ENCODE measurements at regions not wholly inside any gene's neighbourhood (a gene's known extent, or its start where the extent isn't known, plus 50 kb on each side); places are given as distances from the start of the nearest gene placed in this dataset.

DNA sequence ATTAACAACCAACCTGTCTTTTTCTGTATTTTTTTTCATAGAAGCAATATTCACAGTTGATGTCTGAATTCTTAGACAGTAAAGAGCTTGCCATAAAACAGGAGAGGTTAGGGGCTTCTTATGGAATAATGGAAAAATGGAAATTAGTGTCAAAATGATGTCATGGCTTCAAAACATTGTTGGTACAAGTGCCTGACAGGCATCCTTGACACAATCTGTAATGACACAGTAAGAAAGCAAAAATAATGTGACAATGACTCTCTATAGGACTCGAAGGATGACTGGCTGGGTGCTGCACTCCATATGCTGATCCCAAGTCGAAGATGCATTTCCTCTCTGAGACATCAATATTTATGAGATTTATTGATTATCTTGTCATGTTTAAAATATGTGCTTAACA lies 205.3 kb upstream of the DACH1 start:
- Histone ChIP-seq H3K4me1 (ENCODE audit: control insufficient read depth, insufficient read depth, low read length) (no peaks in the 10 kb centered on the region), H3K27me3 (ENCODE audit: control insufficient read depth, insufficient read depth, low read length) (no peaks in the 10 kb centered on the region), H3K36me3 (ENCODE audit: control insufficient read depth, insufficient read depth, low read length) (no peaks in the 10 kb centered on the region), H3K4me3 (ENCODE audit: low read depth, low read length) (no peak overlapping the region), H3K9me3 (ENCODE audit: control insufficient read depth, insufficient read depth, low read length) (no peaks in the 10 kb centered on the region), H3K9ac (ENCODE audit: low read depth, low read length) (no peak overlapping the region)

DNA sequence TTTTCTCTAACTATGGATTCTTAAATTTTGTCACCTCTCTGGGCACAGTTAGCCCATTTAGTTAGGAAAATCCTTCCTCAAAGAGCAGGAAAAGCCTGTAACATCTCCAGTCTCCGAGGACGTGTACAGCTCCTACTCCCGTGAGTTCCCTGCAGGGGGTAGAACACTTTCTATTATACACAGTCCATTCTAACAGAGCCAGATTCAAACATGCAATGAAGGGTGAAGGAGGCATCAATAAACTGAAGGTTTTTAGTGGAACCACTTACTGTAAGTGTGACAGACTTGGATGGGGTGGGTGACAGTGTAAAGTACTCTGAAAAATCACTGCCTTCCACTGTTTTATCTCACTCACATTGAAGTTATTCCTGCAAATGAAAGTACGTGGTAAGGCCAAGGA lies 204.7 kb upstream of the DACH1 start:
- Histone ChIP-seq H3K4me3 (ENCODE audit: low read depth, low read length) (no peak overlapping the region), H3K9me3 (ENCODE audit: control insufficient read depth, insufficient read depth, low read length) (no peaks in the 10 kb centered on the region), H3K27me3 (ENCODE audit: control insufficient read depth, insufficient read depth, low read length) (no peaks in the 10 kb centered on the region), H3K36me3 (ENCODE audit: control insufficient read depth, insufficient read depth, low read length) (no peaks in the 10 kb centered on the region), H3K9ac (ENCODE audit: low read depth, low read length) (no peak overlapping the region), H3K4me1 (ENCODE audit: control insufficient read depth, insufficient read depth, low read length) (no peaks in the 10 kb centered on the region)

DNA sequence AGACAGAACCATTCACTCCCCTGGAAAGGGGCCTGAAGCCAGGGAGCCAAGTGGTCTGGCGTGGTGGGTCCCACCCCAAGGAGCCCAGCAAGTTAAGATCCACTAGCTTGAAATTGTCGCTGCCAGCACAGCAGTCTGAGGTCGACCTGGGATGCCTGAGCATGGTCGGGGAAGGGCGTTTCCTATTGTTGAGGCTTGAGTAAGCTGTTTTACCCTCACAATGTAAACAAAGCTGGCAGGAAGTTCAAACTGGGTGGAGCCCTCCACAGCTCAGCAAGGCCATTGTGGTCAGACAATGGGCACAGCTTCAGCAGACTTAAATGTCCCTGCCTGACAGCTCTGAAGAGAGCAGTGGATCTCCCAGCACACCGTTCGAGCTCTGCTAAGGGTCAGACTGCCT lies 195.6 kb upstream of the DACH1 start:
- H3K4me3 ChIP-seq (ENCODE audit: low read depth, low read length), result no peak overlapping the region
- no peaks in the 10 kb centered on the region for H3K36me3 ChIP-seq (ENCODE audit: control insufficient read depth, insufficient read depth, low read length)
- no peaks in the 10 kb centered on the region for H3K27me3 ChIP-seq (ENCODE audit: control insufficient read depth, insufficient read depth, low read length)
- H3K9ac ChIP-seq (ENCODE audit: low read depth, low read length), result no peak overlapping the region
- peaks cover 2% of the 10 kb centered on the region for H3K4me1 ChIP-seq (ENCODE audit: control insufficient read depth, insufficient read depth, low read length)
- H3K9me3 ChIP-seq (ENCODE audit: control insufficient read depth, insufficient read depth, low read length), result no peaks in the 10 kb centered on the region

DNA sequence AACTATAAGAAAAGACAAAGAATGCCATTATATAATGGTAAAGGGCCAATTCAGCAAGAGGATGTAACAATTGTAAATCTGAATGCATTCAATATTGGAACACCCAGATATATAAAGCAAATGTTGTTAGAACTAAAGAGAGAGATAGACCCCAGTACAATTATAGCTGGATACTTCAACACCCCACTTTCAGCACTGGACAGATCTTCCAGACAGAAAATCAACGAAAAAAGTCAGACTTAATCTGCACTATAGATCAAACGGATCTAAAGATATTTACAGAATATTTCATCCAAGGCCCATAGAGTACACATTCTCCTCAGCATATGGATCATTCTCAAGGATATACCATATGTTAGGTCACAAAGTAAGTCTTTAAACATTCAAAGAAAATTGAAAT lies 194.6 kb upstream of the DACH1 start:
- Histone ChIP-seq H3K36me3 (ENCODE audit: control insufficient read depth, insufficient read depth, low read length) (no peaks in the 10 kb centered on the region), H3K9me3 (ENCODE audit: control insufficient read depth, insufficient read depth, low read length) (no peaks in the 10 kb centered on the region), H3K27me3 (ENCODE audit: control insufficient read depth, insufficient read depth, low read length) (no peaks in the 10 kb centered on the region), H3K9ac (ENCODE audit: low read depth, low read length) (no peak overlapping the region), H3K4me1 (ENCODE audit: control insufficient read depth, insufficient read depth, low read length) (peaks cover 2% of the 10 kb centered on the region), H3K4me3 (ENCODE audit: low read depth, low read length) (no peak overlapping the region)

DNA sequence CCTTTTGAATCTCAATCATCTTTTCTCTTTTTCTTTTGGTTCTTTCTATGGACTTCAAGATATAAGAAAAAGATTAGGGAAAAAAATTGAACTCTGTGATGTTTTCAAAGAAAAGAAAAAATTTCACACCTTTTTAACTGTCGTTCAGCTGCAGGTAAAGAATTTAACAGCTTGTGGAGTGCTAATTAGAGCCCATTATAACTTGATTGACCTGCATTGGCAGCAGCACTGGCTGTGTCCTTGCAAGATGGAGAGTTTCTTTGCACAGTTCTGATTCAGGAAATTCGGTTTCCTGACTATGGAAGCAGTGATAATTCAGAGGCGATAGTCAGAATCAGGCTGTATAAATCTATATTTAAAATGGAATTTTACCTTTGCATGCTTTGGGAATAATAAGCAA lies 183.2 kb upstream of the DACH1 start:
- no peaks in the 10 kb centered on the region for H3K9me3 ChIP-seq (ENCODE audit: control insufficient read depth, insufficient read depth, low read length)

DNA sequence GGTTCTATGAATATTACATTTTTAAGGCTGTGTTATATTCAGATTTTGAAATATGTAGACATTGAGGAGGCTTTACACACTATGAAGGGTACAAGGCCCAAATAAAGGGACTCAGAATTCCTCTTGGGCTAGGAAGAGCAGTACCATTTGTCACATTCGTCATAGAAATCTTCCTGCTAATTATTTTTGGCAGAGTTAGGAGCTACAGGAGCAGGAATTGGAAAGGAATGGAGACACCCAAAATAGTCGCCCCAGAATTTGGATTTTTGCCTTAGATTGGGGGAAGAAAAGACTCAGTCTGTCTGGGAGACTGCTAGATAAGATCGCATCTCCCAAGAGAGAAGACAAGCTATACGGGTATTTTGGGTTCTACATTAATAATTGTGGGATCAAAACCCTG lies 176.4 kb upstream of the DACH1 start:
- Histone ChIP-seq H3K9me3 (ENCODE audit: control insufficient read depth, insufficient read depth, low read length) (no peaks in the 10 kb centered on the region), H3K36me3 (ENCODE audit: control insufficient read depth, insufficient read depth, low read length) (no peaks in the 10 kb centered on the region), H3K9ac (ENCODE audit: low read depth, low read length) (no peak overlapping the region), H3K4me3 (ENCODE audit: low read depth, low read length) (no peak overlapping the region), H3K4me1 (ENCODE audit: control insufficient read depth, insufficient read depth, low read length) (no peaks in the 10 kb centered on the region), H3K27me3 (ENCODE audit: control insufficient read depth, insufficient read depth, low read length) (no peaks in the 10 kb centered on the region)

More for the DNA sequence above, 183.2 kb upstream of the DACH1 start:
- H3K27me3 ChIP-seq (ENCODE audit: control insufficient read depth, insufficient read depth, low read length), result no peaks in the 10 kb centered on the region
- H3K4me3 ChIP-seq (ENCODE audit: low read depth, low read length), result no peak overlapping the region
- H3K36me3 ChIP-seq (ENCODE audit: control insufficient read depth, insufficient read depth, low read length), result no peaks in the 10 kb centered on the region
- no peaks in the 10 kb centered on the region for H3K4me1 ChIP-seq (ENCODE audit: control insufficient read depth, insufficient read depth, low read length)
- no peak overlapping the region for H3K9ac ChIP-seq (ENCODE audit: low read depth, low read length)

DNA sequence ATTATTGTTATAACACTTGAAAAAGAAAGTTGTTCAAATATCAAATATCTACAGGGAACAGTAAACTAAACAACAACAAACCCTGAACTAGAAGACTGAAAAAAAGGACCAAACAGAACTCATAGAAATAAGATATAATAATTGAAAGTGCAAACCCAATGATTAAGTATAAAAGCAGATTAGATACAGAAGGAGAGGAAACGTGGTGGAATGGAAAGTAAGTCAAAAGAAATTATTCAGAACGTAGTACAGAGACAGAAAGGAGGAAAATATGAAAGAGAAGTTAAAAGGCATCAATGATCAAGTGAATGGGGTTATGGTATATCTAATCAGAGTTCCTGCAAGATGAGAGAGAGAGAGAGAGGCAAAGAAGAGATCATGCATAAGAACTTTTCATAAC lies 174.2 kb upstream of the DACH1 start:
- H3K36me3 ChIP-seq (ENCODE audit: control insufficient read depth, insufficient read depth, low read length), result no peaks in the 10 kb centered on the region
- no peak overlapping the region for H3K9ac ChIP-seq (ENCODE audit: low read depth, low read length)
- no peak overlapping the region for H3K4me3 ChIP-seq (ENCODE audit: low read depth, low read length)
- no peaks in the 10 kb centered on the region for H3K27me3 ChIP-seq (ENCODE audit: control insufficient read depth, insufficient read depth, low read length)
- no peaks in the 10 kb centered on the region for H3K9me3 ChIP-seq (ENCODE audit: control insufficient read depth, insufficient read depth, low read length)
- H3K4me1 ChIP-seq (ENCODE audit: control insufficient read depth, insufficient read depth, low read length), result no peaks in the 10 kb centered on the region

DNA sequence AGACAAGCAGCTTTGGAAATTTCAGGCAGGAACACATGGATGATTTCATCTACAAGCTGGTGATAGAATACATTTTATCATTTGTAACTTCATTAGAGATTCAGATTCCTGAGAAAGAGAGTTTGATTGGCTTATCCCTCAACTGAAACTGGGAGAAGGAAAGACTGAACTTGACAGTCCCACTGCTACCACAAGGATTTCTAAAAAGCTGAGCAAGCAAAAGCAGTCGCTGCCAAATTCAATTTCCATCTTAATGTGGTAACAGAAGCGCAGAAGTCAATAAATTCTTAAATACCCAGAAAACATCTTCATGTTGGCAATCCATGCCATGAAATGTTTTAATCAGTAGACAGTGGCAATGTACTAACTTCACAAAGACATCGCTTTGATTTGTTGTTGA lies 172.1 kb upstream of the DACH1 start:
- no peaks in the 10 kb centered on the region for H3K4me1 ChIP-seq (ENCODE audit: control insufficient read depth, insufficient read depth, low read length)
- no peaks in the 10 kb centered on the region for H3K9me3 ChIP-seq (ENCODE audit: control insufficient read depth, insufficient read depth, low read length)
- no peak overlapping the region for H3K9ac ChIP-seq (ENCODE audit: low read depth, low read length)
- no peaks in the 10 kb centered on the region for H3K27me3 ChIP-seq (ENCODE audit: control insufficient read depth, insufficient read depth, low read length)
- no peak overlapping the region for H3K4me3 ChIP-seq (ENCODE audit: low read depth, low read length)
- H3K36me3 ChIP-seq (ENCODE audit: control insufficient read depth, insufficient read depth, low read length), result no peaks in the 10 kb centered on the region

DNA sequence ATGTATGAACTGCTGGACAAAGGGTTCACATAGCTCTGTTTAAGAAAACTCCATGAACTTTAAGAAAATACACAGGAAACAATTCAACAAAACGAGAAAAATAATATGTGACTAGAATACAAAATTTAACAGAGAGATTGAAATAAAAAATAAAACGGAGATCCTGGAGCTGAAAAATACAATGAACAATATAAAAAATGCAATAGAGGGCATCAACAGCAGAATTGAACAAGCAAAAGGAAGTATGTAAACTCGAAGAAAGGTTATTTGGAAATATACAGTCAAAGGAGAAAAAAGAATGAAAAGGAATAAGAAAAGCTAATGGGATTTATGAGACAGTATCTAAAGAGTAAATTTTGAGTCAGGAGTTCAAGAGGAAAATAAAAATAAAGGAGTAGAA lies 163.0 kb upstream of the DACH1 start:
- Histone ChIP-seq H3K36me3 (ENCODE audit: control insufficient read depth, insufficient read depth, low read length) (no peaks in the 10 kb centered on the region), H3K4me3 (ENCODE audit: low read depth, low read length) (no peak overlapping the region), H3K9ac (ENCODE audit: low read depth, low read length) (no peak overlapping the region), H3K9me3 (ENCODE audit: control insufficient read depth, insufficient read depth, low read length) (no peaks in the 10 kb centered on the region), H3K27me3 (ENCODE audit: control insufficient read depth, insufficient read depth, low read length) (no peaks in the 10 kb centered on the region), H3K4me1 (ENCODE audit: control insufficient read depth, insufficient read depth, low read length) (no peaks in the 10 kb centered on the region)

DNA sequence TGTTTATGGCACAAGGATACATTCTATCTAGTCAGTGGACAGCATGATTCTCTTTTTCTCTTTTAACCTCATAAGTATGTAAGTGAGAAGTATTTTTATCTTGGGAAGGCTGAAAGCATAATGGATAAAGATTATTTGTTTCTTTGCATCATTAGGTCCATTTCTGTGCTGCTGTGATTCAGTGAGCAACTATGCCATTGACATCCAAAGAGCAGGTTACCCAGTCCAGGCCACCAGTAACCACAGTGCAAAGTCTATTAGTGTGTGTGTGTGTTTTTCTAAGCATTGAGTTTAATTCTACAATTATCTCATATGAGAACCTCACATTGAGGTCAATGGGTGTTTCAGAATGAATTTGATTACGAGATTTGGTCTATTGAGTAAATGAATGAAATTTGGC lies 158.8 kb upstream of the DACH1 start:
- Histone ChIP-seq H3K4me3 (ENCODE audit: low read depth, low read length) (no peak overlapping the region), H3K9me3 (ENCODE audit: control insufficient read depth, insufficient read depth, low read length) (no peaks in the 10 kb centered on the region), H3K4me1 (ENCODE audit: control insufficient read depth, insufficient read depth, low read length) (no peaks in the 10 kb centered on the region), H3K36me3 (ENCODE audit: control insufficient read depth, insufficient read depth, low read length) (no peaks in the 10 kb centered on the region), H3K9ac (ENCODE audit: low read depth, low read length) (no peak overlapping the region), H3K27me3 (ENCODE audit: control insufficient read depth, insufficient read depth, low read length) (no peaks in the 10 kb centered on the region)

DNA sequence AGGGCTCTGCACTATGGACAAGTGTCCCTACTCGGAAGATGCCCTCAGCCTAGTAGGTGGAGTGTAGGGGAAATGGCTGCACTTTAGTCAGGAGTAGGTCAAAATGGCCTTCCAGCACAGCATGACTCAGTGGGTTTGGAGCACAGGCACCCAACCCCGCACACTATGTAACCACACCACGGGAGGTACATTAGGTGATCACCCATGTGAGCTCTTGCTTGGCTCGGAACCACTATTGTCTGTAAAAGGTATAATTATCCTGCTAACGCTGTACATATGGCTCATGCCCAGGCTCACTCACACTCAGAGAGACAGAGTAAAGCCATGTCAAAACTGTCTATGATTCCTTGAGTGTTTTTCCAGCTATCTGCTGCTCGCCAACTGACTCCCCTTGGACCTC lies 156.9 kb upstream of the DACH1 start:
- H3K9me3 ChIP-seq (ENCODE audit: control insufficient read depth, insufficient read depth, low read length), result no peaks in the 10 kb centered on the region
- H3K27me3 ChIP-seq (ENCODE audit: control insufficient read depth, insufficient read depth, low read length), result no peaks in the 10 kb centered on the region
- H3K9ac ChIP-seq (ENCODE audit: low read depth, low read length), result no peak overlapping the region
- no peaks in the 10 kb centered on the region for H3K36me3 ChIP-seq (ENCODE audit: control insufficient read depth, insufficient read depth, low read length)
- no peaks in the 10 kb centered on the region for H3K4me1 ChIP-seq (ENCODE audit: control insufficient read depth, insufficient read depth, low read length)
- H3K4me3 ChIP-seq (ENCODE audit: low read depth, low read length), result no peak overlapping the region

DNA sequence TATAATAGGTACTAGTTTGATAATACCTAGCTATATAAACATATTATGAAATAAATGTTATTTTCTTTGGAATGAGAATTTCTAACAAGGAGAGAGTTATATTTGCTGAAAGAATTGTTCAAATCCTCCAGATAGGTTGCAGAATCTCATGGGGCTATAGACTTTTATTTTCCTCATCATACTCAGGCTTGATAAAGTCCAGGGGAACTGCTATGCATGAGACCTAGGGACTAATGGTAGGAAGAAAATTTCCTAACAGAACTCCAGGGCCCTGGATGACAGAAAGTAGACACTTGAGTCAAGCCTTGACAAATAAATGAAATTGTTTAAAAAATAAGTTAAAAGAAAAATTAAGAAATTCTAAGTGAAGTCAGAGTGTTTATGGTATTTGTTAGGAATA lies 138.5 kb upstream of the DACH1 start:
- Histone ChIP-seq H3K4me3 (ENCODE audit: low read depth, low read length) (no peak overlapping the region), H3K36me3 (ENCODE audit: control insufficient read depth, insufficient read depth, low read length) (no peaks in the 10 kb centered on the region), H3K4me1 (ENCODE audit: control insufficient read depth, insufficient read depth, low read length) (no peaks in the 10 kb centered on the region), H3K27me3 (ENCODE audit: control insufficient read depth, insufficient read depth, low read length) (no peaks in the 10 kb centered on the region), H3K9ac (ENCODE audit: low read depth, low read length) (no peak overlapping the region), H3K9me3 (ENCODE audit: control insufficient read depth, insufficient read depth, low read length) (no peaks in the 10 kb centered on the region)

DNA sequence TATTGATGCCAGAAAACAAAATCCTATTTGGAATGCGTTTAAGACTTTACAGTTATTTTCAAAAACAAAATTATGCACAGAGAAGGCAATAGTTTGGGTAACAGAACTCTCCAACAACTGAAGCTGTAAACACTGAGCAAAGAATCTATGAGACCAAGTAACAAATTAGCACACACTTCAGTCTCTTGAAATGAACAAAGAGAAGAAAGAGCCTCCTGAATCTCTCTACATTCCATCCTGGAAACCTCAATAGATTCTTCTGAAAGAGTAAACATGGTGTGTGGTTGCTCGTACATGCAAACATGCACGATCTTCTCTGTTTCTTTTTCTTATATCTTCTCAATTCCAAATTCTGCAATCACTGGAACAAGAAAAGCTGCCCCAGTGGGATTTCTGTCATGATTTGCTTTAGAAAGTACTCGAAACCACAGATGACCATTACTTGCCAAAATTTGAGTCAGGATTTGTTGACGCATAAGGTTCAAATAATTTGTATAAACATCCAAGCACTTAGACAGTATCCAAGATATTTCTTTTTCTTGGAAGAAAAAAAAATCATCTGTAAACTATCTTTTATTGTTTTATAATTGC lies 137.9 kb upstream of the DACH1 start:
- no peak overlapping the region for H3K9ac ChIP-seq (ENCODE audit: low read depth, low read length)
- no peaks in the 10 kb centered on the region for H3K36me3 ChIP-seq (ENCODE audit: control insufficient read depth, insufficient read depth, low read length)
- H3K4me1 ChIP-seq (ENCODE audit: control insufficient read depth, insufficient read depth, low read length), result no peaks in the 10 kb centered on the region
- H3K4me3 ChIP-seq (ENCODE audit: low read depth, low read length), result no peak overlapping the region
- no peaks in the 10 kb centered on the region for H3K9me3 ChIP-seq (ENCODE audit: control insufficient read depth, insufficient read depth, low read length)
- no peaks in the 10 kb centered on the region for H3K27me3 ChIP-seq (ENCODE audit: control insufficient read depth, insufficient read depth, low read length)

Measured in iPS-15b (cell line).